DND-41 (cell line): ENCODE measurements at regions not wholly inside any gene's neighbourhood (a gene's known extent, or its start where the extent isn't known, plus 50 kb on each side); places are given as distances from the start of the nearest gene placed in this dataset.

Experiments used
- ATAC-seq: fragments of 200-7000 bp; cut with Tn5 transposase; 3 replicates; pipeline ENCODE4 v1.9.1; 2021; ENCODE audit warnings: low read depth; ENCODE audit not compliant: insufficient read depth
- DNase-seq: peaks from one replicate; pipeline ENCODE4 v3.0.0-alpha.2; 2020
- H2AFZ ChIP-seq: 2 replicates; pipeline ENCODE4 v1.6.0; 2012; ENCODE audit warnings: low read depth, low read length
- H3K27ac ChIP-seq: 2 replicates; pipeline ENCODE4 v1.5.1; 2012; ENCODE audit warnings: low read length, inconsistent platforms
- H3K27me3 ChIP-seq: fragments of 200-600 bp; sonication (generic); 2 replicates; pipeline ENCODE4 v1.6.0; 2012; ENCODE audit warnings: low read length, mild to moderate bottlenecking, inconsistent platforms; ENCODE audit not compliant: insufficient read depth, poor library complexity
- H3K36me3 ChIP-seq: 2 replicates; pipeline ENCODE4 v1.5.1; 2012; ENCODE audit warnings: low read length, inconsistent platforms; ENCODE audit not compliant: insufficient read depth
- H3K4me1 ChIP-seq: 2 replicates; pipeline ENCODE4 v1.5.1; 2012; ENCODE audit warnings: mild to moderate bottlenecking, low read length; ENCODE audit not compliant: insufficient read depth
- H3K4me2 ChIP-seq: 2 replicates; pipeline ENCODE4 v1.6.0; 2012; ENCODE audit warnings: mild to moderate bottlenecking, moderate library complexity, low read length, inconsistent platforms; ENCODE audit not compliant: insufficient read depth
- H3K4me3 ChIP-seq, 2 experiments: fragments of 200-600 bp in 1 of 2; shearing (Covaris generic) in 1 of 2; 2 replicates each; pipeline ENCODE4 v1.5.1; 2012 to 2016; ENCODE audit warnings: inconsistent platforms in 2 of 2, low read length in 2 of 2, mild to moderate bottlenecking in 2 of 2, low read depth in 1 of 2, moderate library complexity in 1 of 2
- H3K79me2 ChIP-seq: 2 replicates; pipeline ENCODE4 v1.6.0; 2012; ENCODE audit warnings: low read length, inconsistent platforms; ENCODE audit not compliant: insufficient read depth
- H3K9ac ChIP-seq: 2 replicates; pipeline ENCODE4 v1.6.0; 2012; ENCODE audit warnings: low read depth, mild to moderate bottlenecking, inconsistent platforms, low read length, moderate library complexity
- H3K9me3 ChIP-seq: 2 replicates; pipeline ENCODE4 v1.5.1; 2012; ENCODE audit warnings: low read length, moderate library complexity, mild to moderate bottlenecking, inconsistent platforms; ENCODE audit not compliant: insufficient read depth, severe bottlenecking
- H4K20me1 ChIP-seq: 2 replicates; pipeline ENCODE4 v1.6.0; 2012; ENCODE audit warnings: low read length; ENCODE audit not compliant: insufficient read depth
- EZH2 ChIP-seq: IDR thresholded peaks from 3 replicates; pipeline ENCODE4 v1.6.1; 2012; ENCODE audit warnings: borderline replicate concordance, low read depth, mild to moderate bottlenecking, moderate library complexity, low read length, inconsistent platforms; ENCODE audit not compliant: severe bottlenecking
- TF ChIP-seq, protein P1 (sequence below): IDR thresholded peaks from 2 replicates; pipeline ENCODE4 v1.5.1; 2012; ENCODE audit warnings: borderline replicate concordance, low read length, moderate library complexity, mild to moderate bottlenecking; ENCODE audit not compliant: poor library complexity, severe bottlenecking; ENCODE audit errors: extremely low read depth

DNA sequence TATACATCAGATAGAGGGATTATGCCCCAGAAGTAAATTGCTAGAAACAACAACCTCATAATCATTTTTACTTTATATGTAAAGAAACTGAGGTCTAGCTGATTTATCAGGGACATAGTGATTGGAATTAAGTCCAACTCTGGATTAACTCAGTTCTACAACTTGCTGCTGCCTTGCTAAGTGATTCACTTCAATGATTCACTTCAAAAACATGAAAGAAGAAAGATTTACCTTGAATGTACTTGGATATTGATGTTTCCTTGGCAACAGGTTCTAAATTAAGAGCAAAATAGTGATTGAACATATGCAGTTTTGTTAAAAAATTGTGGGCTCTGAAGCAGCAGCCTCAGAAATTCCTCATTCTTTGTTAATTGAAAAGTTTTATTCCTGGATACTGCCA is 99.8 kb upstream of the H2AZ1 start:
- no peak for ATAC-seq
- H3K27ac ChIP-seq: no peak overlapping the region
- DNase-seq: no peak

DNA sequence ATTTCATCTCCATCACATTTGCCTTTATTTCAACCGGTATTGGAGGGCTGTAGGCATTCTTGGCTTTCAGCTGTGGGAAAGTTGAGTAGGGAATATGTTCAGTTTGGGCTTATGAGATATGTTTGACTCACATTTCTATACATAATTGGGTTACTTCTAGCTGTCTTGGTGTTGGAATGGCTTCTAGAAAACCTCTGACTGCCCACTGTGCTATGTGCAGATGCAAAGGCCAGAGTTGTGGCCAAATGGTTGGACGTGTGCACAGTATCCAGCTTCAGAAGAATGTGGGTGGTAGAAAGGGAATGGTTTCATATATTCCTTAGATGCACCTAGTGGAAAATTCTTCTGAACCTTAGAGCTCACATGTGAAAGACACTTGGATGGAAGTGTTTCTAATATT is 92.6 kb upstream of the H2AZ1 start:
- no peaks in the 10 kb centered on the region for H3K79me2 ChIP-seq
- no peaks in the 10 kb centered on the region for H3K4me1 ChIP-seq
- no peak overlapping the region for H2AFZ ChIP-seq
- no peak for DNase-seq
- ATAC-seq: no peak
- H3K27me3 ChIP-seq: no peaks in the 10 kb centered on the region
- no peaks in the 10 kb centered on the region for H4K20me1 ChIP-seq
- H3K9ac ChIP-seq: no peak overlapping the region
- no peak overlapping the region for H3K27ac ChIP-seq
- H3K36me3 ChIP-seq: no peaks in the 10 kb centered on the region
- TF ChIP-seq, protein P1, sequence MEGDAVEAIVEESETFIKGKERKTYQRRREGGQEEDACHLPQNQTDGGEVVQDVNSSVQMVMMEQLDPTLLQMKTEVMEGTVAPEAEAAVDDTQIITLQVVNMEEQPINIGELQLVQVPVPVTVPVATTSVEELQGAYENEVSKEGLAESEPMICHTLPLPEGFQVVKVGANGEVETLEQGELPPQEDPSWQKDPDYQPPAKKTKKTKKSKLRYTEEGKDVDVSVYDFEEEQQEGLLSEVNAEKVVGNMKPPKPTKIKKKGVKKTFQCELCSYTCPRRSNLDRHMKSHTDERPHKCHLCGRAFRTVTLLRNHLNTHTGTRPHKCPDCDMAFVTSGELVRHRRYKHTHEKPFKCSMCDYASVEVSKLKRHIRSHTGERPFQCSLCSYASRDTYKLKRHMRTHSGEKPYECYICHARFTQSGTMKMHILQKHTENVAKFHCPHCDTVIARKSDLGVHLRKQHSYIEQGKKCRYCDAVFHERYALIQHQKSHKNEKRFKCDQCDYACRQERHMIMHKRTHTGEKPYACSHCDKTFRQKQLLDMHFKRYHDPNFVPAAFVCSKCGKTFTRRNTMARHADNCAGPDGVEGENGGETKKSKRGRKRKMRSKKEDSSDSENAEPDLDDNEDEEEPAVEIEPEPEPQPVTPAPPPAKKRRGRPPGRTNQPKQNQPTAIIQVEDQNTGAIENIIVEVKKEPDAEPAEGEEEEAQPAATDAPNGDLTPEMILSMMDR: no peak
- TF ChIP-seq EZH2: no peak
- H3K4me3 ChIP-seq: no peak overlapping the region
- no peak overlapping the region for H3K4me2 ChIP-seq
- H3K9me3 ChIP-seq: no peaks in the 10 kb centered on the region

More for the DNA sequence above, 99.8 kb upstream of the H2AZ1 start:
- Histone ChIP-seq H3K27me3 (no peaks in the 10 kb centered on the region), H4K20me1 (no peaks in the 10 kb centered on the region), H3K4me1 (no peaks in the 10 kb centered on the region), H3K36me3 (no peaks in the 10 kb centered on the region), H3K9me3 (no peaks in the 10 kb centered on the region), H3K4me3 (no peak overlapping the region), H3K9ac (no peak overlapping the region), H3K79me2 (no peaks in the 10 kb centered on the region), H2AFZ (no peak overlapping the region), H3K4me2 (no peak overlapping the region)
- TF ChIP-seq EZH2: no peak
- TF ChIP-seq, protein P1: no peak

DNA sequence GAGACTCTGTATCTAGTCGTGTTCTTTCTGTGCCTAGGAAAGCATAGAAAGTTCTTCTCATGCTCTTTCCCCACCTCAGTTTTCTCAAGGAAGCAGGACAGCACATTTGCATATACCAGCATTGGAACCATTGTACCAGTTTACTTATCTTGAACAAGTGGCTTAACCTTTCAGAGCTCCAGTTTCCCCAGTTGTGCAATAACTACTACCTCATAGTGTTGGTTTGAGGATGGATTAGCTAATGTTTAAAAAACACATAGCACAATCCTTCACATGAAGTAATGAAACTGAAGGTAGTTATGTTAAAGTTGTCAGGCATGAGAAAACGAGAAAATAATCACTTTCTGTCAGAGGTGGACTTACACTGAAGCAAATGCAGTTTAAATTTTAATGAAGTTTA is 92.2 kb upstream of the H2AZ1 start:
- Histone ChIP-seq H4K20me1 (no peaks in the 10 kb centered on the region), H3K9me3 (no peaks in the 10 kb centered on the region), H3K27ac (no peak overlapping the region), H3K36me3 (no peaks in the 10 kb centered on the region), H3K9ac (no peak overlapping the region), H3K79me2 (no peaks in the 10 kb centered on the region), H3K27me3 (no peaks in the 10 kb centered on the region), H2AFZ (no peak overlapping the region), H3K4me3 (no peak overlapping the region), H3K4me2 (no peak overlapping the region), H3K4me1 (no peaks in the 10 kb centered on the region)
- ATAC-seq: no peak
- DNase-seq: no peak
- no peak for TF ChIP-seq EZH2
- TF ChIP-seq, protein P1: no peak

DNA sequence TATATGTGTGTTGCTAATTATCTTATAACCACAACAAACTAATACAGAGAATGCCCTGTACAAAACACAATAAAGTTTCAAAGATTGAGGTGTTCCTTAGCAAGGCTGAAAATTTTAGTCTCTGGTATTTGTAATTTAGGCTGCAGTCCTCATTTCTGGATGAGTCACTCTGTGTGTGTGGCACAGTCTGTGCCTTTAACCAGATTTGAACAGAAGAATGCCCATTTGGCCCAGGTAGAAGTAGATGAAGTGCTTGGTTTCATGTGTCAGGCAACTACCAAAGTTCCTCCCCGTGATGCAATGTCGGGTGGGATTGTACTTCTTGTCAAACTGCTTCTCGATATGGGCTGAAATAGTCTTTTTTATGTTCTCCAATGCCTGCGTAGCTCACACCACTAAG is 91.6 kb upstream of the H2AZ1 start:
- Histone ChIP-seq H3K36me3 (no peaks in the 10 kb centered on the region), H3K79me2 (no peaks in the 10 kb centered on the region), H3K9ac (no peak overlapping the region), H3K27me3 (no peaks in the 10 kb centered on the region), H3K9me3 (no peaks in the 10 kb centered on the region), H2AFZ (no peak overlapping the region), H3K27ac (no peak overlapping the region), H4K20me1 (no peaks in the 10 kb centered on the region), H3K4me3 (no peak overlapping the region), H3K4me2 (no peak overlapping the region), H3K4me1 (no peaks in the 10 kb centered on the region)
- ATAC-seq (no peak), DNase-seq (no peak)
- TF ChIP-seq EZH2: no peak
- TF ChIP-seq, protein P1: no peak
